Neuron (in vitro differentiated cells): ENCODE measurements at regions not wholly inside any gene's neighbourhood (a gene's known extent, or its start where the extent isn't known, plus 50 kb on each side); places are given as distances from the start of the nearest gene placed in this dataset.

Source experiments
- H2AFZ ChIP-seq: one replicate; pipeline ENCODE4 v1.6.1; 2013; ENCODE audit warnings: low read depth, mild to moderate bottlenecking, inconsistent platforms, low read length, moderate library complexity
- H3K27me3 ChIP-seq: one replicate; pipeline ENCODE4 v1.6.1; 2013; ENCODE audit warnings: low read length; ENCODE audit not compliant: insufficient read depth
- H3K36me3 ChIP-seq: one replicate; pipeline ENCODE4 v1.6.1; 2013; ENCODE audit warnings: low read length; ENCODE audit not compliant: insufficient read depth
- H3K4me1 ChIP-seq: one replicate; pipeline ENCODE4 v1.6.1; 2013; ENCODE audit warnings: low read length; ENCODE audit not compliant: insufficient read depth
- H3K4me3 ChIP-seq: 2 replicates; pipeline ENCODE4 v1.5.1; 2013; ENCODE audit warnings: mild to moderate bottlenecking, low read length, moderate library complexity
- H3K9me3 ChIP-seq: one replicate; pipeline ENCODE4 v1.6.1; 2013; ENCODE audit warnings: low read length

GRCh38 chr10:1860351-1860750 is 123.0 kb upstream of the ADARB2 start:
- H3K9me3 ChIP-seq = no peaks in the 10 kb centered on the region
- H3K27me3 ChIP-seq = peaks cover 2% of the 10 kb centered on the region
- no peaks in the 10 kb centered on the region for H3K4me1 ChIP-seq
- H3K36me3 ChIP-seq = no peaks in the 10 kb centered on the region
- H3K4me3 ChIP-seq = no peak overlapping the region
- H2AFZ ChIP-seq = no peak overlapping the region

- Histone ChIP-seq H3K27me3 (peaks cover 2% of the 10 kb centered on the region), H3K9me3 (no peaks in the 10 kb centered on the region), H3K4me1 (no peaks in the 10 kb centered on the region), H2AFZ (no peak overlapping the region), H3K4me3 (no peak overlapping the region), H3K36me3 (no peaks in the 10 kb centered on the region)
Measured at GRCh38 chr10:1858547-1858946, 121.2 kb upstream of the ADARB2 start.

- no peaks in the 10 kb centered on the region for H3K36me3 ChIP-seq
- no peaks in the 10 kb centered on the region for H3K9me3 ChIP-seq
Measured at GRCh38 chr10:1858048-1858447, 120.7 kb upstream of the ADARB2 start.

GRCh38 chr10:1855911-1856310 is 118.6 kb upstream of the ADARB2 start:
- Histone ChIP-seq H3K9me3 (no peaks in the 10 kb centered on the region), H3K4me3 (no peak overlapping the region), H3K36me3 (no peaks in the 10 kb centered on the region), H2AFZ (no peak overlapping the region), H3K27me3 (peaks cover 2% of the 10 kb centered on the region), H3K4me1 (no peaks in the 10 kb centered on the region)

More at GRCh38 chr10:1858048-1858447, 120.7 kb upstream of the ADARB2 start:
- no peak overlapping the region for H3K4me3 ChIP-seq
- peaks cover 2% of the 10 kb centered on the region for H3K27me3 ChIP-seq
- no peak overlapping the region for H2AFZ ChIP-seq
- no peaks in the 10 kb centered on the region for H3K4me1 ChIP-seq

- Histone ChIP-seq H3K9me3 (no peaks in the 10 kb centered on the region), H3K4me3 (no peak overlapping the region), H2AFZ (no peak overlapping the region), H3K27me3 (peaks cover 2% of the 10 kb centered on the region), H3K36me3 (no peaks in the 10 kb centered on the region), H3K4me1 (no peaks in the 10 kb centered on the region)
Measured at GRCh38 chr10:1854271-1854670, 116.9 kb upstream of the ADARB2 start.

GRCh38 chr10:1853801-1854200 is 116.5 kb upstream of the ADARB2 start:
- Histone ChIP-seq H3K27me3 (peaks cover 2% of the 10 kb centered on the region), H3K36me3 (no peaks in the 10 kb centered on the region), H3K9me3 (no peaks in the 10 kb centered on the region)

GRCh38 chr10:1852841-1853240 is 115.5 kb upstream of the ADARB2 start:
- no peaks in the 10 kb centered on the region for H3K9me3 ChIP-seq
- H3K4me3 ChIP-seq = no peak overlapping the region
- H2AFZ ChIP-seq = no peak overlapping the region
- H3K36me3 ChIP-seq = no peaks in the 10 kb centered on the region
- peaks cover 2% of the 10 kb centered on the region for H3K27me3 ChIP-seq
- H3K4me1 ChIP-seq = no peaks in the 10 kb centered on the region

More at GRCh38 chr10:1853801-1854200, 116.5 kb upstream of the ADARB2 start:
- Histone ChIP-seq H3K4me3 (no peak overlapping the region), H2AFZ (no peak overlapping the region), H3K4me1 (no peaks in the 10 kb centered on the region)

GRCh38 chr10:1851762-1852161 is 114.4 kb upstream of the ADARB2 start:
- no peak overlapping the region for H3K4me3 ChIP-seq
- H2AFZ ChIP-seq = no peak overlapping the region
- H3K4me1 ChIP-seq = no peaks in the 10 kb centered on the region
- peaks cover 2% of the 10 kb centered on the region for H3K27me3 ChIP-seq
- no peaks in the 10 kb centered on the region for H3K36me3 ChIP-seq
- H3K9me3 ChIP-seq = no peaks in the 10 kb centered on the region

GRCh38 chr10:1850971-1851527 is 113.7 kb upstream of the ADARB2 start:
- no peaks in the 10 kb centered on the region for H3K9me3 ChIP-seq
- no peaks in the 10 kb centered on the region for H3K36me3 ChIP-seq
- H2AFZ ChIP-seq = no peak overlapping the region
- H3K4me3 ChIP-seq = no peak overlapping the region
- no peaks in the 10 kb centered on the region for H3K4me1 ChIP-seq
- no peaks in the 10 kb centered on the region for H3K27me3 ChIP-seq

GRCh38 chr10:1847361-1847760 is 110.0 kb upstream of the ADARB2 start:
- Histone ChIP-seq H2AFZ (no peak overlapping the region), H3K4me1 (no peaks in the 10 kb centered on the region), H3K27me3 (no peaks in the 10 kb centered on the region)

GRCh38 chr10:1846032-1846431 is 108.7 kb upstream of the ADARB2 start:
- H3K4me3 ChIP-seq = no peak overlapping the region
- no peak overlapping the region for H2AFZ ChIP-seq
- no peaks in the 10 kb centered on the region for H3K9me3 ChIP-seq
- no peaks in the 10 kb centered on the region for H3K4me1 ChIP-seq
- H3K27me3 ChIP-seq = no peaks in the 10 kb centered on the region
- H3K36me3 ChIP-seq = no peaks in the 10 kb centered on the region

More at GRCh38 chr10:1847361-1847760, 110.0 kb upstream of the ADARB2 start:
- Histone ChIP-seq H3K4me3 (no peak overlapping the region), H3K9me3 (no peaks in the 10 kb centered on the region), H3K36me3 (no peaks in the 10 kb centered on the region)

- Histone ChIP-seq H3K9me3 (no peaks in the 10 kb centered on the region), H2AFZ (no peak overlapping the region), H3K4me3 (no peak overlapping the region), H3K4me1 (no peaks in the 10 kb centered on the region), H3K36me3 (no peaks in the 10 kb centered on the region), H3K27me3 (no peaks in the 10 kb centered on the region)
Measured at GRCh38 chr10:1841759-1842158, 104.4 kb upstream of the ADARB2 start.

- H3K36me3 ChIP-seq = no peaks in the 10 kb centered on the region
- no peak overlapping the region for H3K4me3 ChIP-seq
- no peaks in the 10 kb centered on the region for H3K4me1 ChIP-seq
- H2AFZ ChIP-seq = no peak overlapping the region
- H3K9me3 ChIP-seq = no peaks in the 10 kb centered on the region
- H3K27me3 ChIP-seq = no peaks in the 10 kb centered on the region
Measured at GRCh38 chr10:1829712-1830111, 92.4 kb upstream of the ADARB2 start.

GRCh38 chr10:1824928-1825327 is 87.6 kb upstream of the ADARB2 start:
- Histone ChIP-seq H3K36me3 (no peaks in the 10 kb centered on the region), H3K4me1 (no peaks in the 10 kb centered on the region), H2AFZ (no peak overlapping the region), H3K9me3 (no peaks in the 10 kb centered on the region), H3K27me3 (no peaks in the 10 kb centered on the region), H3K4me3 (no peak overlapping the region)
